Neural cell (in vitro differentiated cells): ENCODE measurements at regions not wholly inside any gene's neighbourhood (a gene's known extent, or its start where the extent isn't known, plus 50 kb on each side); places are given as distances from the start of the nearest gene placed in this dataset.

Source experiments
- H2AFZ ChIP-seq: fragments of 200-600, 300-800 bp; sonication (generic), shearing (Covaris generic); 2 replicates; pipeline ENCODE4 v1.6.0; 2014; ENCODE audit warnings: low read depth, mild to moderate bottlenecking, antibody characterized with exemption, low read length, moderate library complexity
- H3F3A ChIP-seq: fragments of 200-600 bp; shearing (Covaris generic); 2 replicates; pipeline ENCODE4 v1.6.1; 2016; ENCODE audit warnings: mild to moderate bottlenecking, moderate library complexity, mixed read lengths, antibody characterized with exemption, low read length; ENCODE audit not compliant: insufficient read depth, poor library complexity, severe bottlenecking
- H3K27ac ChIP-seq: fragments of 200-600, 300-800 bp; sonication (generic), shearing (Covaris generic); 2 replicates; pipeline ENCODE4 v1.5.1; 2014; ENCODE audit warnings: mild to moderate bottlenecking, low read length, moderate library complexity
- H3K27me3 ChIP-seq: fragments of 300-800, 200-600 bp; sonication (generic), shearing (Covaris generic); 2 replicates; pipeline ENCODE4 v1.6.0; 2014; ENCODE audit warnings: mild to moderate bottlenecking, low read depth, low read length, moderate library complexity; ENCODE audit not compliant: insufficient read depth
- H3K36me3 ChIP-seq: fragments of 300-800, 200-600 bp; sonication (generic), shearing (Covaris generic); 2 replicates; pipeline ENCODE4 v1.5.1; 2014; ENCODE audit warnings: mild to moderate bottlenecking, antibody characterized with exemption, low read length, moderate library complexity; ENCODE audit not compliant: insufficient read depth
- H3K4me2 ChIP-seq: fragments of 300-800, 200-600 bp; sonication (generic), shearing (Covaris generic); 2 replicates; pipeline ENCODE4 v1.6.0; 2014; ENCODE audit warnings: mild to moderate bottlenecking, low read length
- H3K4me3 ChIP-seq: fragments of 300-800, 200-600 bp; sonication (generic), shearing (Covaris generic); 2 replicates; pipeline ENCODE4 v1.5.1; 2014; ENCODE audit warnings: mild to moderate bottlenecking, low read length, moderate library complexity
- H3K79me2 ChIP-seq: fragments of 200-600 bp; shearing (Covaris generic); replicated peaks from 2 replicates; pipeline ENCODE4 v1.6.0; 2014; ENCODE audit warnings: mild to moderate bottlenecking, low read length, moderate library complexity; ENCODE audit not compliant: insufficient read depth
- H3K9ac ChIP-seq: fragments of 300-800, 200-600 bp; sonication (generic), shearing (Covaris generic); 2 replicates; pipeline ENCODE4 v1.6.1; 2016; ENCODE audit warnings: mild to moderate bottlenecking, low read length, mixed read lengths
- H3K9me2 ChIP-seq: fragments of 200-600 bp; shearing (Covaris generic); 2 replicates; pipeline ENCODE4 v1.6.1; 2016; ENCODE audit warnings: mild to moderate bottlenecking, low read length, mixed read lengths; ENCODE audit not compliant: insufficient read depth
- H3K9me3 ChIP-seq: fragments of 200-600, 300-800 bp; sonication (generic), shearing (Covaris generic); 2 replicates; pipeline ENCODE4 v1.6.1; 2016; ENCODE audit warnings: mild to moderate bottlenecking, mixed run types, low read length, moderate library complexity, mixed read lengths
- H4K20me1 ChIP-seq: fragments of 200-600 bp; shearing (Covaris generic); 2 replicates; pipeline ENCODE4 v1.6.1; 2016; ENCODE audit warnings: mild to moderate bottlenecking, mixed run types; ENCODE audit not compliant: insufficient read depth
- EP300 ChIP-seq: fragments of 450-650 bp; conservative IDR thresholded peaks from 2 replicates; pipeline ENCODE4 v1.6.1; 2014; ENCODE audit warnings: antibody characterized with exemption, mild to moderate bottlenecking, moderate library complexity; ENCODE audit not compliant: poor library complexity, severe bottlenecking
- EZH2 ChIP-seq: fragments of 200-600, 300-800 bp; shearing (Covaris generic), sonication (generic); IDR thresholded peaks from 2 replicates; pipeline ENCODE4 v1.6.1; 2014; ENCODE audit warnings: antibody characterized with exemption, low read length, borderline replicate concordance, mild to moderate bottlenecking; ENCODE audit not compliant: insufficient read depth, poor library complexity, severe bottlenecking
- MXI1 ChIP-seq: fragments of 450-650 bp; conservative IDR thresholded peaks from 2 replicates; pipeline ENCODE4 v1.6.1; 2014; ENCODE audit warnings: antibody characterized with exemption, mild to moderate bottlenecking; ENCODE audit not compliant: poor library complexity, severe bottlenecking
- POLR2AphosphoS5 ChIP-seq: IDR thresholded peaks from 2 replicates; pipeline ENCODE4 v1.6.1; 2012
- RAD21 ChIP-seq: fragments of 450-650 bp; conservative IDR thresholded peaks from 2 replicates; pipeline ENCODE4 v1.6.1; 2014; ENCODE audit warnings: antibody characterized with exemption, mild to moderate bottlenecking, moderate library complexity
- SMC3 ChIP-seq: fragments of 450-650 bp; conservative IDR thresholded peaks from 2 replicates; pipeline ENCODE4 v1.6.1; 2014; ENCODE audit warnings: antibody characterized with exemption, mild to moderate bottlenecking, moderate library complexity; ENCODE audit not compliant: poor library complexity
- TAF1 ChIP-seq: IDR thresholded peaks from 2 replicates; pipeline ENCODE4 v1.6.1; 2012; ENCODE audit warnings: low read depth
- TF ChIP-seq, protein P1 (sequence below): IDR thresholded peaks from 2 replicates; pipeline ENCODE4 v1.6.1; 2012; ENCODE audit warnings: borderline replicate concordance
- TF ChIP-seq, protein P2 (sequence below): fragments of 450-650 bp; IDR thresholded peaks from 2 replicates; pipeline ENCODE4 v1.5.1; 2014; ENCODE audit warnings: antibody characterized with exemption, mild to moderate bottlenecking, moderate library complexity; ENCODE audit not compliant: poor library complexity, severe bottlenecking

DNA sequence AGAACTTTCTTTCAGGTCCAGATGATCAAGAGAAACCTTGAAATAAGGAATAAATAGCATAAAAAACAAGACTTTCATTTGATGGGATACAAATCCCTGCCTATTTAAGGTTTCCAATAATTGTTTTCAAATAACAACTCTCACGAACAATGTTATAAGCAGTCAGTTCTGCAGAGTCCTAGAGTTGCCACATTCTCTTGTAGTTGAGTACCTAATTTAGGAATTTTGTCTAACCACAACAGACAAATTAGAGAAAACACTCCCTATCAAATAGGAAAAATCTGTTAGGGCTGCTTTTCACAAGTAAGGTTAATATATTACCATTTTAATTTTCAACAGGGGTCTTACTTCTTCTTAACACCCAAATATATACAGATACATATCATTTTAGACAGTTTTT, 130.1 kb upstream of the CDH20 start:
- TF ChIP-seq MXI1 (no peak), SMC3 (no peak), TAF1 (no peak), EP300 (no peak), RAD21 (no peak)
- TF ChIP-seq, protein P1, sequence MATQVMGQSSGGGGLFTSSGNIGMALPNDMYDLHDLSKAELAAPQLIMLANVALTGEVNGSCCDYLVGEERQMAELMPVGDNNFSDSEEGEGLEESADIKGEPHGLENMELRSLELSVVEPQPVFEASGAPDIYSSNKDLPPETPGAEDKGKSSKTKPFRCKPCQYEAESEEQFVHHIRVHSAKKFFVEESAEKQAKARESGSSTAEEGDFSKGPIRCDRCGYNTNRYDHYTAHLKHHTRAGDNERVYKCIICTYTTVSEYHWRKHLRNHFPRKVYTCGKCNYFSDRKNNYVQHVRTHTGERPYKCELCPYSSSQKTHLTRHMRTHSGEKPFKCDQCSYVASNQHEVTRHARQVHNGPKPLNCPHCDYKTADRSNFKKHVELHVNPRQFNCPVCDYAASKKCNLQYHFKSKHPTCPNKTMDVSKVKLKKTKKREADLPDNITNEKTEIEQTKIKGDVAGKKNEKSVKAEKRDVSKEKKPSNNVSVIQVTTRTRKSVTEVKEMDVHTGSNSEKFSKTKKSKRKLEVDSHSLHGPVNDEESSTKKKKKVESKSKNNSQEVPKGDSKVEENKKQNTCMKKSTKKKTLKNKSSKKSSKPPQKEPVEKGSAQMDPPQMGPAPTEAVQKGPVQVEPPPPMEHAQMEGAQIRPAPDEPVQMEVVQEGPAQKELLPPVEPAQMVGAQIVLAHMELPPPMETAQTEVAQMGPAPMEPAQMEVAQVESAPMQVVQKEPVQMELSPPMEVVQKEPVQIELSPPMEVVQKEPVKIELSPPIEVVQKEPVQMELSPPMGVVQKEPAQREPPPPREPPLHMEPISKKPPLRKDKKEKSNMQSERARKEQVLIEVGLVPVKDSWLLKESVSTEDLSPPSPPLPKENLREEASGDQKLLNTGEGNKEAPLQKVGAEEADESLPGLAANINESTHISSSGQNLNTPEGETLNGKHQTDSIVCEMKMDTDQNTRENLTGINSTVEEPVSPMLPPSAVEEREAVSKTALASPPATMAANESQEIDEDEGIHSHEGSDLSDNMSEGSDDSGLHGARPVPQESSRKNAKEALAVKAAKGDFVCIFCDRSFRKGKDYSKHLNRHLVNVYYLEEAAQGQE: no peak
- TF ChIP-seq, protein P2, sequence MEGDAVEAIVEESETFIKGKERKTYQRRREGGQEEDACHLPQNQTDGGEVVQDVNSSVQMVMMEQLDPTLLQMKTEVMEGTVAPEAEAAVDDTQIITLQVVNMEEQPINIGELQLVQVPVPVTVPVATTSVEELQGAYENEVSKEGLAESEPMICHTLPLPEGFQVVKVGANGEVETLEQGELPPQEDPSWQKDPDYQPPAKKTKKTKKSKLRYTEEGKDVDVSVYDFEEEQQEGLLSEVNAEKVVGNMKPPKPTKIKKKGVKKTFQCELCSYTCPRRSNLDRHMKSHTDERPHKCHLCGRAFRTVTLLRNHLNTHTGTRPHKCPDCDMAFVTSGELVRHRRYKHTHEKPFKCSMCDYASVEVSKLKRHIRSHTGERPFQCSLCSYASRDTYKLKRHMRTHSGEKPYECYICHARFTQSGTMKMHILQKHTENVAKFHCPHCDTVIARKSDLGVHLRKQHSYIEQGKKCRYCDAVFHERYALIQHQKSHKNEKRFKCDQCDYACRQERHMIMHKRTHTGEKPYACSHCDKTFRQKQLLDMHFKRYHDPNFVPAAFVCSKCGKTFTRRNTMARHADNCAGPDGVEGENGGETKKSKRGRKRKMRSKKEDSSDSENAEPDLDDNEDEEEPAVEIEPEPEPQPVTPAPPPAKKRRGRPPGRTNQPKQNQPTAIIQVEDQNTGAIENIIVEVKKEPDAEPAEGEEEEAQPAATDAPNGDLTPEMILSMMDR: no peak
- Histone ChIP-seq H3K36me3 (no peaks in the 10 kb centered on the region), H3K4me3 (no peak overlapping the region), H4K20me1 (no peaks in the 10 kb centered on the region), H3K9me2 (no peaks in the 10 kb centered on the region), H3K27ac (no peak overlapping the region), H3K4me2 (no peak overlapping the region), H3K9ac (no peak overlapping the region), H2AFZ (no peak overlapping the region), H3K27me3 (no peaks in the 10 kb centered on the region), H3K79me2 (no peaks in the 10 kb centered on the region), H3K9me3 (no peaks in the 10 kb centered on the region), H3F3A (no peaks in the 10 kb centered on the region)

DNA sequence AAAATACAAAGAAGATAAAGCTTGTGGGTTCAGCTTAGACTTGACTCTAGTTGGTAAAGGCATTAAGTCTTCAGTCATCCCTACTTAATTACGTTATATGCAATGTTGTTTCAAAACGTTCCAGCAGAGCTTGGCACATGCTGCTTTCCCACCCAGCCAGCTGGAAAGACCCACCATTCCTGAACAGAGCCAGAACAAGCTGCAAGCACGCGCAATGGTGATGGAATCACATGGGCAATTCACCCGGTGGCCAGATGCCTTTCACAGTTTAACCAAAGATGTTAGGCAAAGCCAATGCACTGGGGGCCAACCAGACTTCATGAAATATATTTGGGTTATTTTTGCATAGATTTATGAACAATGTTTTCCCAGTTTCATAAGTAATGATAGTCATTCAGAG, 123.4 kb upstream of the CDH20 start:
- H3K9me2 ChIP-seq: no peaks in the 10 kb centered on the region
- H3K4me3 ChIP-seq: no peak overlapping the region
- no peak overlapping the region for H3K27ac ChIP-seq
- TF ChIP-seq, protein P2: no peak
- TF ChIP-seq EP300: no peak
- no peak for TF ChIP-seq MXI1
- TF ChIP-seq RAD21: no peak
- TF ChIP-seq POLR2AphosphoS5: no peak
- TF ChIP-seq EZH2: no peak
- no peak for TF ChIP-seq TAF1
- TF ChIP-seq, protein P1: no peak
- TF ChIP-seq SMC3: no peak
- no peaks in the 10 kb centered on the region for H3K27me3 ChIP-seq
- no peak overlapping the region for H2AFZ ChIP-seq
- H3K79me2 ChIP-seq: no peaks in the 10 kb centered on the region
- H3F3A ChIP-seq: no peaks in the 10 kb centered on the region
- H3K9me3 ChIP-seq: no peaks in the 10 kb centered on the region
- H3K9ac ChIP-seq: no peak overlapping the region
- H4K20me1 ChIP-seq: no peaks in the 10 kb centered on the region
- no peak overlapping the region for H3K4me2 ChIP-seq
- H3K36me3 ChIP-seq: no peaks in the 10 kb centered on the region
